ENCODE measurements at regions not wholly inside any gene's neighbourhood (a gene's known extent, or its start where the extent isn't known, plus 50 kb on each side); places are given as distances from the start of the nearest gene placed in this dataset.

GRCh38 chr9:116005205-116005604 is 148.4 kb upstream of the PAPPA start:
- no peak for TF ChIP-seq POLR2A (IDR thresholded peaks at IDR 0.05)
- no peak for TF ChIP-seq CTCF (IDR thresholded peaks at IDR 0.05)
- TF ChIP-seq EP300 (IDR thresholded peaks at IDR 0.05): no peak
- no peak for TF ChIP-seq POLR2AphosphoS5 (IDR thresholded peaks at IDR 0.05)
- DNase-seq (no peak), ATAC-seq (ENCODE audit: low FRiP score in 2 of 2) (no peak)
- Histone ChIP-seq H3K4me1 (no peaks in the 10 kb centered on the region), H3K9me3 (no peaks in the 10 kb centered on the region), H3K27ac (no peak overlapping the region), H3K4me3 (no peak overlapping the region), H3K27me3 (no peaks in the 10 kb centered on the region), H3K36me3 (no peaks in the 10 kb centered on the region)
- WGBS, 2 donors: 76 to 78% methylated on average over 2 of the region's 2 CpGs

GRCh38 chr9:116007824-116008223 is 145.8 kb upstream of the PAPPA start:
- H3K36me3 ChIP-seq: no peaks in the 10 kb centered on the region
- no peaks in the 10 kb centered on the region for H3K27me3 ChIP-seq
- no peak for ATAC-seq (ENCODE audit: low FRiP score in 2 of 2)
- 81 to 83% methylated on average over 2 of the region's 2 CpGs for WGBS, 2 donors
- H3K4me3 ChIP-seq: no peak overlapping the region
- TF ChIP-seq POLR2AphosphoS5 (IDR thresholded peaks at IDR 0.05) (no peak), EP300 (IDR thresholded peaks at IDR 0.05) (no peak), CTCF (IDR thresholded peaks at IDR 0.05) (no peak), POLR2A (IDR thresholded peaks at IDR 0.05) (no peak)
- no peak for DNase-seq
- no peaks in the 10 kb centered on the region for H3K9me3 ChIP-seq
- H3K27ac ChIP-seq: no peak overlapping the region
- no peaks in the 10 kb centered on the region for H3K4me1 ChIP-seq

- DNase-seq: no peak
- no peaks in the 10 kb centered on the region for H3K36me3 ChIP-seq
- ATAC-seq (ENCODE audit: low FRiP score in 2 of 2): no peak
- H3K27me3 ChIP-seq: no peaks in the 10 kb centered on the region
- WGBS, 2 donors: 65 to 75% methylated on average over 5 of the region's 5 CpGs
- no peak overlapping the region for H3K27ac ChIP-seq
- H3K9me3 ChIP-seq: no peaks in the 10 kb centered on the region
- no peak for TF ChIP-seq EP300 (IDR thresholded peaks at IDR 0.05)
- TF ChIP-seq CTCF (IDR thresholded peaks at IDR 0.05): no peak
- TF ChIP-seq POLR2A (IDR thresholded peaks at IDR 0.05): no peak
- no peak for TF ChIP-seq POLR2AphosphoS5 (IDR thresholded peaks at IDR 0.05)
- H3K4me1 ChIP-seq: no peaks in the 10 kb centered on the region
- no peak overlapping the region for H3K4me3 ChIP-seq
These were observed 145.3 kb upstream of the PAPPA start for GRCh38 chr9:116008278-116008677.

GRCh38 chr9:116009420-116009819 is 144.2 kb upstream of the PAPPA start:
- no peak overlapping the region for H3K4me3 ChIP-seq
- H3K9me3 ChIP-seq: no peaks in the 10 kb centered on the region
- no peak overlapping the region for H3K27ac ChIP-seq
- DNase-seq: no peak
- H3K4me1 ChIP-seq: no peaks in the 10 kb centered on the region
- no peak for TF ChIP-seq POLR2AphosphoS5 (IDR thresholded peaks at IDR 0.05)
- no peak for TF ChIP-seq CTCF (IDR thresholded peaks at IDR 0.05)
- TF ChIP-seq EP300 (IDR thresholded peaks at IDR 0.05): no peak
- TF ChIP-seq POLR2A (IDR thresholded peaks at IDR 0.05): no peak
- H3K27me3 ChIP-seq: no peaks in the 10 kb centered on the region
- ATAC-seq (ENCODE audit: low FRiP score in 2 of 2): no peak
- WGBS, 2 donors: 93 to 96% methylated on average over 2 of the region's 2 CpGs
- no peaks in the 10 kb centered on the region for H3K36me3 ChIP-seq

GRCh38 chr9:116015855-116016254 is 137.7 kb upstream of the PAPPA start:
- Histone ChIP-seq H3K27ac (no peak overlapping the region), H3K36me3 (no peaks in the 10 kb centered on the region), H3K4me1 (no peaks in the 10 kb centered on the region), H3K9me3 (no peaks in the 10 kb centered on the region), H3K27me3 (no peaks in the 10 kb centered on the region), H3K4me3 (no peak overlapping the region)
- TF ChIP-seq POLR2A (IDR thresholded peaks at IDR 0.05) (no peak), EP300 (IDR thresholded peaks at IDR 0.05) (no peak), CTCF (IDR thresholded peaks at IDR 0.05) (no peak), POLR2AphosphoS5 (IDR thresholded peaks at IDR 0.05) (no peak)
- DNase-seq (no peak), ATAC-seq (ENCODE audit: low FRiP score in 2 of 2) (no peak)

Measured in upper lobe of left lung (tissue), 6 donors.